ENCODE measurements at regions not wholly inside any gene's neighbourhood (a gene's known extent, or its start where the extent isn't known, plus 50 kb on each side); places are given as distances from the start of the nearest gene placed in this dataset.

GRCh38 chr10:128864554-128865295, 602.3 kb upstream of the MGMT start:
- TF ChIP-seq EZH2 (IDR thresholded peaks at IDR 0.05; ENCODE audit: borderline replicate concordance) (no peak), EZH2phosphoT487 (IDR thresholded peaks at IDR 0.05; ENCODE audit: low read depth, severe bottlenecking, unreplicated experiment) (no peak), CTCF (IDR thresholded peaks at IDR 0.05; ENCODE audit: poor library complexity) (no peak)
- no peaks in the 10 kb centered on the region for H3K9me2 ChIP-seq (replicated peaks; ENCODE audit: insufficient read depth)
- peaks cover 3% of the 10 kb centered on the region for H3K4me1 ChIP-seq (ENCODE audit: insufficient read depth)
- H3K9me3 ChIP-seq (ENCODE audit: low read depth), result no peaks in the 10 kb centered on the region
- H3K27me3 ChIP-seq, result no peaks in the 10 kb centered on the region
- no peaks in the 10 kb centered on the region for H4K20me1 ChIP-seq (ENCODE audit: insufficient read depth, poor library complexity, severe bottlenecking)
- no peak overlapping the region for H3K4me2 ChIP-seq
- no peaks in the 10 kb centered on the region for H3K36me3 ChIP-seq (replicated peaks; ENCODE audit: insufficient read depth, low read depth)
- WGBS (ENCODE audit: low lambda C conversion rate, missing lambda C conversion rate), result 97% methylated on average over 13 of the region's 13 CpGs
- no peak overlapping the region for H3K4me3 ChIP-seq
- H3K27ac ChIP-seq, result no peak overlapping the region
- no peak overlapping the region for H2AFZ ChIP-seq
- DNase-seq (ENCODE audit: low spot score), result no peak
- H3K79me2 ChIP-seq, result no peaks in the 10 kb centered on the region

- H3K79me2 ChIP-seq, result no peaks in the 10 kb centered on the region
- WGBS (ENCODE audit: low lambda C conversion rate, missing lambda C conversion rate), result 78% methylated on average over 14 of the region's 14 CpGs
- peaks cover 3% of the 10 kb centered on the region for H3K4me1 ChIP-seq (ENCODE audit: insufficient read depth)
- no peak overlapping the region for H3K4me3 ChIP-seq
- H2AFZ ChIP-seq, result no peak overlapping the region
- no peaks in the 10 kb centered on the region for H3K27me3 ChIP-seq
- no peaks in the 10 kb centered on the region for H3K9me2 ChIP-seq (replicated peaks; ENCODE audit: insufficient read depth)
- TF ChIP-seq EZH2phosphoT487 (IDR thresholded peaks at IDR 0.05; ENCODE audit: low read depth, severe bottlenecking, unreplicated experiment) (no peak), EZH2 (IDR thresholded peaks at IDR 0.05; ENCODE audit: borderline replicate concordance) (no peak), CTCF (IDR thresholded peaks at IDR 0.05; ENCODE audit: poor library complexity) (no peak)
- no peak overlapping the region for H3K4me2 ChIP-seq
- H3K27ac ChIP-seq, result no peak overlapping the region
- H4K20me1 ChIP-seq (ENCODE audit: insufficient read depth, poor library complexity, severe bottlenecking), result no peaks in the 10 kb centered on the region
- H3K9me3 ChIP-seq (ENCODE audit: low read depth), result no peaks in the 10 kb centered on the region
- DNase-seq (ENCODE audit: low spot score), result no peak
- no peaks in the 10 kb centered on the region for H3K36me3 ChIP-seq (replicated peaks; ENCODE audit: insufficient read depth, low read depth)
Measured at GRCh38 chr10:128865436-128866195, 601.4 kb upstream of the MGMT start.

- Histone ChIP-seq H2AFZ (no peak overlapping the region), H3K27ac (no peak overlapping the region), H3K4me1 (ENCODE audit: insufficient read depth) (peaks cover 3% of the 10 kb centered on the region), H3K4me2 (no peak overlapping the region), H4K20me1 (ENCODE audit: insufficient read depth, poor library complexity, severe bottlenecking) (no peaks in the 10 kb centered on the region), H3K27me3 (no peaks in the 10 kb centered on the region), H3K9me3 (ENCODE audit: low read depth) (no peaks in the 10 kb centered on the region), H3K36me3 (replicated peaks; ENCODE audit: insufficient read depth, low read depth) (no peaks in the 10 kb centered on the region), H3K79me2 (no peaks in the 10 kb centered on the region), H3K9me2 (replicated peaks; ENCODE audit: insufficient read depth) (no peaks in the 10 kb centered on the region), H3K4me3 (no peak overlapping the region)
- DNase-seq (ENCODE audit: low spot score), result no peak
- TF ChIP-seq EZH2phosphoT487 (IDR thresholded peaks at IDR 0.05; ENCODE audit: low read depth, severe bottlenecking, unreplicated experiment) (no peak), EZH2 (IDR thresholded peaks at IDR 0.05; ENCODE audit: borderline replicate concordance) (no peak)
- 65% methylated on average over 5 of the region's 5 CpGs for WGBS (ENCODE audit: low lambda C conversion rate, missing lambda C conversion rate)
Measured at GRCh38 chr10:128866551-128866950, 600.5 kb upstream of the MGMT start.

GRCh38 chr10:128867210-128867609, 599.8 kb upstream of the MGMT start:
- Histone ChIP-seq H4K20me1 (ENCODE audit: insufficient read depth, poor library complexity, severe bottlenecking) (no peaks in the 10 kb centered on the region), H3K9me3 (ENCODE audit: low read depth) (no peaks in the 10 kb centered on the region), H3K79me2 (no peaks in the 10 kb centered on the region), H3K27ac (no peak overlapping the region), H3K4me1 (ENCODE audit: insufficient read depth) (peaks cover 3% of the 10 kb centered on the region), H3K4me2 (no peak overlapping the region), H3K36me3 (replicated peaks; ENCODE audit: insufficient read depth, low read depth) (no peaks in the 10 kb centered on the region), H3K9me2 (replicated peaks; ENCODE audit: insufficient read depth) (no peaks in the 10 kb centered on the region), H3K4me3 (no peak overlapping the region), H3K27me3 (no peaks in the 10 kb centered on the region), H2AFZ (no peak overlapping the region)
- 83% methylated on average over 8 of the region's 8 CpGs for WGBS (ENCODE audit: low lambda C conversion rate, missing lambda C conversion rate)
- no peak for DNase-seq (ENCODE audit: low spot score)
- no peak for TF ChIP-seq CTCF (IDR thresholded peaks at IDR 0.05; ENCODE audit: poor library complexity)
- TF ChIP-seq EZH2 (IDR thresholded peaks at IDR 0.05; ENCODE audit: borderline replicate concordance), result no peak
- no peak for TF ChIP-seq EZH2phosphoT487 (IDR thresholded peaks at IDR 0.05; ENCODE audit: low read depth, severe bottlenecking, unreplicated experiment)
